Hepatocyte (in vitro differentiated cells): ENCODE measurements at regions not wholly inside any gene's neighbourhood (a gene's known extent, or its start where the extent isn't known, plus 50 kb on each side); places are given as distances from the start of the nearest gene placed in this dataset.

Experiments
- CTCF ChIP-seq: fragments of 200-600 bp; sonication (generic); IDR thresholded peaks from 2 replicates; pipeline ENCODE4 v1.5.1; 2016; ENCODE audit warnings: antibody characterized with exemption, mild to moderate bottlenecking; ENCODE audit not compliant: poor library complexity
- EZH2 ChIP-seq: fragments of 200-600 bp; sonication (generic); IDR thresholded peaks from 2 replicates; pipeline ENCODE4 v1.6.1; 2016; ENCODE audit warnings: antibody characterized with exemption, mild to moderate bottlenecking, borderline replicate concordance
- EZH2phosphoT487 ChIP-seq: fragments of 200-600 bp; sonication (generic); IDR thresholded peaks from one replicate; pipeline ENCODE4 v1.6.1; 2018; ENCODE audit warnings: antibody characterized with exemption, mild to moderate bottlenecking, low read depth, moderate library complexity; ENCODE audit not compliant: unreplicated experiment, severe bottlenecking

- TF ChIP-seq EZH2phosphoT487, result no peak
- TF ChIP-seq CTCF, result no peak
- no peak for TF ChIP-seq EZH2
These were observed 133.0 kb downstream of the DUSP10 start for GRCh38 chr1:221608835-221609320.
